Nephron (organoid): ENCODE measurements at regions not wholly inside any gene's neighbourhood (a gene's known extent, or its start where the extent isn't known, plus 50 kb on each side); places are given as distances from the start of the nearest gene placed in this dataset.

Experiments used
- H3K27ac Mint-ChIP-seq, 3 experiments: 2 replicates each; pipeline ENCODE4 v1.8.0; 2020; ENCODE audit warnings: mixed read lengths in 3 of 3, mild to moderate bottlenecking in 2 of 3, moderate library complexity in 1 of 3
- H3K27me3 Mint-ChIP-seq: 2 replicates; pipeline ENCODE4 v1.8.0; 2021; ENCODE audit warnings: low read depth, mild to moderate bottlenecking, moderate library complexity, mixed read lengths
- H3K36me3 Mint-ChIP-seq: 2 replicates; pipeline ENCODE4 v1.8.0; 2020; ENCODE audit warnings: low read depth, mixed read lengths
- H3K4me1 Mint-ChIP-seq: 2 replicates; pipeline ENCODE4 v1.8.0; 2020; ENCODE audit warnings: mixed read lengths
- H3K4me3 Mint-ChIP-seq, 3 experiments: 2 replicates each; pipeline ENCODE4 v1.8.0; 2020; ENCODE audit warnings: mild to moderate bottlenecking in 3 of 3, mixed read lengths in 3 of 3, moderate library complexity in 2 of 3
- H3K9me3 Mint-ChIP-seq: 2 replicates; pipeline ENCODE4 v1.8.0; 2020; ENCODE audit warnings: mixed read lengths
- CTCF ChIP-seq, 3 experiments: fragments of 200-600 bp; sonication (generic); IDR thresholded peaks; one replicate each; pipeline ENCODE4 v1.5.0; 2021; ENCODE audit warnings: antibody characterized with exemption in 3 of 3; ENCODE audit not compliant: unreplicated experiment in 3 of 3

- Mint-ChIP-seq H3K9me3 (peaks cover 1% of the 10 kb centered on the region), H3K4me3 (no peak overlapping the region), H3K27ac (peak overlapping the region; percentile 62 to 86 (median 86)), H3K4me1 (peaks cover 20% of the 10 kb centered on the region), H3K36me3 (no peaks in the 10 kb centered on the region), H3K27me3 (peaks cover 8% of the 10 kb centered on the region)
- no peak for TF ChIP-seq CTCF (IDR thresholded peaks at IDR 0.05; ENCODE audit: unreplicated experiment in 3 of 3)
Observed at GRCh38 chr5:179475208-179475751, 75.1 kb upstream of the RUFY1 start.

DNA sequence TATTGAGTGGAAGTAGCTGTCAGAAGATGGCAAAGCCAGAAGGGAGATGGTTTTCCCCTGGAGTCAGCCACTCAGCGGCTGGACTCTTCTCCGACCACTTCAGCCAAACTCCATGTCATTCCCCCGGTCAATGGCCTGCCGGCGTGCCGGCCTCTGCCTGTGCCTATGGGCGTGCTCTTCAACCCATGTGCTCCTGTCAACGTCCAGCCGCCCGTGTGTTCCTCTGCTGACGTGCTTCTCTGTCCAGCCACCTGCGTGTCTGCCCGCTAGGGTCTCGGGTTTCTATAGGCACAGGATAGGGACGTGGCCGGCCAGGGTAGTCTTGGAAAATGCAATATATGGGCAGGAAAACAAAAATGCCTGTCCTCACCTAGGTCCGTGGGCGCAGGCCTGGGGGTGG lies 77.7 kb upstream of the RUFY1 start:
- TF ChIP-seq CTCF (IDR thresholded peaks at IDR 0.05; ENCODE audit: unreplicated experiment in 3 of 3): no peak
- peaks cover 20% of the 10 kb centered on the region for H3K4me1 Mint-ChIP-seq
- H3K9me3 Mint-ChIP-seq: no peaks in the 10 kb centered on the region
- no peak overlapping the region for H3K4me3 Mint-ChIP-seq
- H3K27me3 Mint-ChIP-seq: peaks cover 5% of the 10 kb centered on the region
- H3K36me3 Mint-ChIP-seq: no peaks in the 10 kb centered on the region
- H3K27ac Mint-ChIP-seq: no peak overlapping the region

- Mint-ChIP-seq H3K27ac (no peak overlapping the region), H3K9me3 (no peaks in the 10 kb centered on the region), H3K4me1 (peaks cover 18% of the 10 kb centered on the region), H3K27me3 (peaks cover 5% of the 10 kb centered on the region), H3K4me3 (no peak overlapping the region), H3K36me3 (no peaks in the 10 kb centered on the region)
- TF ChIP-seq CTCF (IDR thresholded peaks at IDR 0.05; ENCODE audit: unreplicated experiment in 3 of 3): no peak
Observed at GRCh38 chr5:179472174-179472573, 78.2 kb upstream of the RUFY1 start.

GRCh38 chr5:179470201-179470600 lies 80.2 kb upstream of the RUFY1 start:
- no peak for TF ChIP-seq CTCF (IDR thresholded peaks at IDR 0.05; ENCODE audit: unreplicated experiment in 3 of 3)
- H3K36me3 Mint-ChIP-seq: no peaks in the 10 kb centered on the region
- no peak overlapping the region for H3K4me3 Mint-ChIP-seq
- H3K27me3 Mint-ChIP-seq: no peaks in the 10 kb centered on the region
- H3K27ac Mint-ChIP-seq: no peak overlapping the region
- peaks cover 4% of the 10 kb centered on the region for H3K9me3 Mint-ChIP-seq
- H3K4me1 Mint-ChIP-seq: peaks cover 6% of the 10 kb centered on the region

- Mint-ChIP-seq H3K9me3 (peaks cover 4% of the 10 kb centered on the region), H3K36me3 (no peaks in the 10 kb centered on the region), H3K4me3 (no peak overlapping the region), H3K27me3 (peaks cover 7% of the 10 kb centered on the region), H3K27ac (no peak overlapping the region), H3K4me1 (no peaks in the 10 kb centered on the region)
- TF ChIP-seq CTCF (IDR thresholded peaks at IDR 0.05; ENCODE audit: unreplicated experiment in 3 of 3): no peak
Observed at GRCh38 chr5:179468696-179469095, 81.7 kb upstream of the RUFY1 start.

DNA sequence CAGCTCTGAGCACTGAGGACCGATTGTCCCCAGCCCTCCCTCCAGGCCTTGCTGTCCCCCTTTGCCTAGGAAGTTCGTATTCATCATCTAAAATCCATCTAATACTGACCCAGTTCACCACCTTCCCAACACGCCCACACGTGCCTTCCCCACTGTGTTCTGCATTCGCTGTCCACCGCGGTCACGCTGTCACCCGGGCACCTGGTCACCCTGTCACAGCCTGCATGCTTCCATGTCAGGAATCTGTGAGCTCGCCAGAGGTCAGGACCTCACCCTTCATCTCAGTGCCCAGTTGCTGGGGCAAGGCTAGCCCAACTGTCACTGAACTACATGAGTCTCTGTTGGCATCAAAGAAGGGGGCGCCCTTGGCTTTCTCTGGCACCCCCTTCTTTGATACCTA lies 82.9 kb upstream of the RUFY1 start:
- Mint-ChIP-seq H3K27ac (no peak overlapping the region), H3K9me3 (peaks cover 4% of the 10 kb centered on the region), H3K36me3 (no peaks in the 10 kb centered on the region), H3K4me1 (no peaks in the 10 kb centered on the region), H3K4me3 (no peak overlapping the region), H3K27me3 (peaks cover 7% of the 10 kb centered on the region)
- no peak for TF ChIP-seq CTCF (IDR thresholded peaks at IDR 0.05; ENCODE audit: unreplicated experiment in 3 of 3)
